ENCODE measurements at regions not wholly inside any gene's neighbourhood (a gene's known extent, or its start where the extent isn't known, plus 50 kb on each side); places are given as distances from the start of the nearest gene placed in this dataset.

DNA sequence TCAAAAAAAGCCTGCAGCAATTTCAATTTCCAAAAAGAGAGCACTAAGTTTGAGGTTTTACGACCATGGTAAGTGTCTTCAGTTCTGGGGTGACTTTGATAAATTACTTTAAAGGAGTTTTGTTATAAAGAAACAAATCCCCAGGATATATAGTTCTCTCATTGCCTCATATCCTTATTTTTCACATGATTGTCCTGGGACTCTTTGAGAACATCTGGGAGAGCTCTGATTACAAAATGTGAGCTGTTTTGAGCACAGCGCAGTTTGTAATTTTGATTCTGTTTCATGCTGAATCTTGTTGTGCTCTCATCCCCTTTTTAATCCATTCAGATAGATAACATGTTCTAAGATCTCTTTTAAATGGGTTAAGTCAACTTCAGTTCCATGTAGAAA is 67.7 kb upstream of the DCN start:
- DNase-seq = no peak
- TF ChIP-seq, protein P1, sequence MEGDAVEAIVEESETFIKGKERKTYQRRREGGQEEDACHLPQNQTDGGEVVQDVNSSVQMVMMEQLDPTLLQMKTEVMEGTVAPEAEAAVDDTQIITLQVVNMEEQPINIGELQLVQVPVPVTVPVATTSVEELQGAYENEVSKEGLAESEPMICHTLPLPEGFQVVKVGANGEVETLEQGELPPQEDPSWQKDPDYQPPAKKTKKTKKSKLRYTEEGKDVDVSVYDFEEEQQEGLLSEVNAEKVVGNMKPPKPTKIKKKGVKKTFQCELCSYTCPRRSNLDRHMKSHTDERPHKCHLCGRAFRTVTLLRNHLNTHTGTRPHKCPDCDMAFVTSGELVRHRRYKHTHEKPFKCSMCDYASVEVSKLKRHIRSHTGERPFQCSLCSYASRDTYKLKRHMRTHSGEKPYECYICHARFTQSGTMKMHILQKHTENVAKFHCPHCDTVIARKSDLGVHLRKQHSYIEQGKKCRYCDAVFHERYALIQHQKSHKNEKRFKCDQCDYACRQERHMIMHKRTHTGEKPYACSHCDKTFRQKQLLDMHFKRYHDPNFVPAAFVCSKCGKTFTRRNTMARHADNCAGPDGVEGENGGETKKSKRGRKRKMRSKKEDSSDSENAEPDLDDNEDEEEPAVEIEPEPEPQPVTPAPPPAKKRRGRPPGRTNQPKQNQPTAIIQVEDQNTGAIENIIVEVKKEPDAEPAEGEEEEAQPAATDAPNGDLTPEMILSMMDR (conservative IDR thresholded peaks at IDR 0.05) = no peak
- TF ChIP-seq EZH2 (IDR thresholded peaks at IDR 0.05; ENCODE audit: low read depth) = no peak
- Histone ChIP-seq H3K79me2 (ENCODE audit: low read depth) (no peaks in the 10 kb centered on the region), H3K4me1 (replicated peaks; ENCODE audit: insufficient read depth) (no peaks in the 10 kb centered on the region), H3K36me3 (ENCODE audit: low read depth) (no peaks in the 10 kb centered on the region), H3K4me3 (no peak overlapping the region), H3K27me3 (ENCODE audit: insufficient read depth, low read depth) (no peaks in the 10 kb centered on the region), H3K4me2 (no peak overlapping the region), H3K27ac (no peak overlapping the region), H4K20me1 (ENCODE audit: insufficient read depth) (no peaks in the 10 kb centered on the region), H3K9me2 (ENCODE audit: insufficient read depth) (no peaks in the 10 kb centered on the region), H3F3A (ENCODE audit: insufficient read depth, low read depth) (no peaks in the 10 kb centered on the region), H3K9me3 (ENCODE audit: insufficient read depth, low read depth) (no peaks in the 10 kb centered on the region), H2AFZ (no peak overlapping the region)
- CTCF ChIA-PET = no interaction called here
- intact Hi-C loops (cut with micrococcal nuclease; ENCODE audit: unreplicated experiment) = no loop called here
- POLR2A ChIA-PET (ENCODE audit: unreplicated experiment) = no interaction called here
- BruUV-seq (replicated peaks) = no TSS peak

DNA sequence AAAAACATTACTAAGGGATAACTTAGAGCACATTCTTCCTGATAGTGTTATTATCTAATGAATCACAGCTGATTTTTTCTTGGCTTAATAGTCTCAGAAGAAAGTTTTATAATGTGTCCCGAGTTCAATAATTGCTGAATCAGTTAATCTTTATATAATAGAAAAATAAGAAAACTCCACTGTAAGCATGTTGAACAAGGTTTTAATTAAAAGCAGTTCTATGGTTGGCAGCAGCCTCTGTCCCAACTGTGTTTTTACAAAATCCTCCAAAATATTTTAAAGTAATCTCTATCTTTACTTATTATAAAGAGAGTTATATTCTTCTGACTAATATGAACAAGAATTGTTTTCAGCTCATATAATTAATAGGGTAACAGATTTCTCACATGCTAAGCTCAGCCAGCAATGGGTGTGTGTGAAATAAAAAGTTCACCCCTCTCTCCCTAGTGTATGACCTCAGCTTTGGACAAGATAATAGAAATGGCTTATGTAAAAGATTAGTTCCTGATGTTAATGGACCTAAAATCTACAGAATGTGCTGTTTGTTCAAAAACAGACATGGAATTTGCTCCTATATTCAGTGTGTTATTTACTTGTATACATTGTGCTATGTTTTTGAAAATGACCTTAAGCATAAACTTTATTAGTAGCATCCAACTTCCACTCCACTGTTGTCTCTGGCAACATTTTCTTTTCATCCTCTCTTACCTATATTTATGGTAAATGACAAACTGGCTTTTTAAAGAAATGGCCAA is 67.1 kb upstream of the DCN start:
- no peaks in the 10 kb centered on the region for H3K4me1 ChIP-seq (replicated peaks; ENCODE audit: insufficient read depth)
- ChIA-PET POLR2A (ENCODE audit: unreplicated experiment) (no interaction called here), CTCF (no interaction called here)
- H2AFZ ChIP-seq = no peak overlapping the region
- no peak overlapping the region for H3K4me2 ChIP-seq
- H3K9me3 ChIP-seq (ENCODE audit: insufficient read depth, low read depth) = no peaks in the 10 kb centered on the region
- intact Hi-C loops (cut with micrococcal nuclease; ENCODE audit: unreplicated experiment) = no loop called here
- no peaks in the 10 kb centered on the region for H3F3A ChIP-seq (ENCODE audit: insufficient read depth, low read depth)
- H3K79me2 ChIP-seq (ENCODE audit: low read depth) = no peaks in the 10 kb centered on the region
- TF ChIP-seq, protein P1 (conservative IDR thresholded peaks at IDR 0.05) = no peak
- TF ChIP-seq EZH2 (IDR thresholded peaks at IDR 0.05; ENCODE audit: low read depth) = no peak
- DNase-seq = no peak
- H3K4me3 ChIP-seq = no peak overlapping the region
- H3K36me3 ChIP-seq (ENCODE audit: low read depth) = no peaks in the 10 kb centered on the region
- no peaks in the 10 kb centered on the region for H3K27me3 ChIP-seq (ENCODE audit: insufficient read depth, low read depth)
- H4K20me1 ChIP-seq (ENCODE audit: insufficient read depth) = no peaks in the 10 kb centered on the region
- H3K9me2 ChIP-seq (ENCODE audit: insufficient read depth) = no peaks in the 10 kb centered on the region
- BruUV-seq (replicated peaks) = no TSS peak
- no peak overlapping the region for H3K27ac ChIP-seq

DNA sequence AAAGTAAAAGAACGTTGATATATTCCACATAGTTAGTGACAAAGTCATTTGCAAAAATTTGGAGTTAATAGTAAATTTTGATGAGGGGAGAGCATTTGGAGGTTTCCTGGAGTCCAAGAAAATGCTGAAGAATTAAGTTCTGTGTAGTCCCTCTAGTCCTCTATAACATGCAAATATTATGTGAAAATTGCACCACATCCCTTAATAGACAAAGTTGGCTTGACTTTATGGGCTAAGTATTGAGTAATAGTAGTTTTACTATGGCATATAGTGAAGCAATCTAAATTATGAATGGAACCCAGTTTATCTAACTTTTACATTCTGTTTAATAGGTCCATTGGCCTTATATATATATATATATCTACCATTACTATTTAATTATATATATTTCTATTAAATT is 66.4 kb upstream of the DCN start:
- H3K4me3 ChIP-seq = no peak overlapping the region
- no TSS peak for BruUV-seq (replicated peaks)
- no peaks in the 10 kb centered on the region for H3K9me3 ChIP-seq (ENCODE audit: insufficient read depth, low read depth)
- no peak for DNase-seq
- H3K27ac ChIP-seq = no peak overlapping the region
- no peak overlapping the region for H3K4me2 ChIP-seq
- no peaks in the 10 kb centered on the region for H3F3A ChIP-seq (ENCODE audit: insufficient read depth, low read depth)
- CTCF ChIA-PET = no interaction called here
- intact Hi-C loops (cut with micrococcal nuclease; ENCODE audit: unreplicated experiment) = no loop called here
- H4K20me1 ChIP-seq (ENCODE audit: insufficient read depth) = no peaks in the 10 kb centered on the region
- no peaks in the 10 kb centered on the region for H3K79me2 ChIP-seq (ENCODE audit: low read depth)
- no peaks in the 10 kb centered on the region for H3K9me2 ChIP-seq (ENCODE audit: insufficient read depth)
- H3K4me1 ChIP-seq (replicated peaks; ENCODE audit: insufficient read depth) = no peaks in the 10 kb centered on the region
- H2AFZ ChIP-seq = no peak overlapping the region
- TF ChIP-seq, protein P1 (conservative IDR thresholded peaks at IDR 0.05) = no peak
- TF ChIP-seq EZH2 (IDR thresholded peaks at IDR 0.05; ENCODE audit: low read depth) = no peak
- POLR2A ChIA-PET (ENCODE audit: unreplicated experiment) = no interaction called here
- no peaks in the 10 kb centered on the region for H3K36me3 ChIP-seq (ENCODE audit: low read depth)
- H3K27me3 ChIP-seq (ENCODE audit: insufficient read depth, low read depth) = no peaks in the 10 kb centered on the region

Measured in PC-9 (cell line).